Caki2 (cell line): ENCODE measurements at regions not wholly inside any gene's neighbourhood (a gene's known extent, or its start where the extent isn't known, plus 50 kb on each side); places are given as distances from the start of the nearest gene placed in this dataset.
A peak's percentile ranks its signal among the peaks of the same experiment; 100 is the strongest.
"Not testable (repeated sequence)": the region's sequence is repeated elsewhere in the genome, so short reads cannot be mapped to it uniquely, and the experiment has no call there.

Experiments used
- DNase-seq: peaks from one replicate; pipeline ENCODE4 v3.0.0-alpha.2; 2015; ENCODE audit warnings: low read depth
- in situ Hi-C: cut with HindIII; loops from 2 replicates; pipeline ENCODE4 v1.10.0; 2016; ENCODE audit warnings: low sequenced_read_pairs, low pct_unique_long_range_greater_than_20kb, mixed read lengths

GRCh38 chr4:12612876-12613275 lies 871.3 kb downstream of the RAB28 start:
- in situ Hi-C loops: no loop called here
- DNase-seq: no peak

- in situ Hi-C loops, DNase-seq: not testable (repeated sequence)
Measured at GRCh38 chr4:12609212-12609875, 874.8 kb downstream of the RAB28 start.

GRCh38 chr4:12595986-12596385 lies 888.2 kb downstream of the RAB28 start:
- DNase-seq: no peak
- in situ Hi-C loops: no loop called here

GRCh38 chr4:12595489-12595888 lies 888.7 kb downstream of the RAB28 start:
- in situ Hi-C loops: no loop called here
- no peak for DNase-seq

- in situ Hi-C loops: no loop called here
- no peak for DNase-seq
Measured at GRCh38 chr4:12588582-12588981, 895.6 kb downstream of the RAB28 start.

- in situ Hi-C loops: no loop called here
- no peak for DNase-seq
Measured at GRCh38 chr4:12586242-12587006, 897.7 kb downstream of the RAB28 start.

GRCh38 chr4:12584116-12584875 lies 899.8 kb downstream of the RAB28 start:
- in situ Hi-C loops: no loop called here
- DNase-seq: no peak

- in situ Hi-C loops: no loop called here
- no peak for DNase-seq
Measured at GRCh38 chr4:12583275-12583674, 900.9 kb downstream of the RAB28 start.

GRCh38 chr4:12580787-12581186 lies 903.4 kb downstream of the RAB28 start:
- in situ Hi-C loops: no loop called here
- no peak for DNase-seq

GRCh38 chr4:12579172-12579571 lies 905.0 kb downstream of the RAB28 start:
- DNase-seq: no peak
- in situ Hi-C loops: no loop called here

- in situ Hi-C loops: no loop called here
- no peak for DNase-seq
Measured at GRCh38 chr4:12576409-12576808, 907.7 kb downstream of the RAB28 start.

- DNase-seq: peak; percentile 1
- in situ Hi-C loops: no loop called here
Measured at GRCh38 chr4:12573716-12574115, 910.4 kb downstream of the RAB28 start.

GRCh38 chr4:12562476-12563140 lies 921.5 kb downstream of the RAB28 start:
- in situ Hi-C loops: no loop called here
- no peak for DNase-seq

GRCh38 chr4:12562021-12562420 lies 922.1 kb downstream of the RAB28 start:
- in situ Hi-C loops: no loop called here

GRCh38 chr4:12555011-12555410 lies 929.1 kb downstream of the RAB28 start:
- in situ Hi-C loops: no loop called here
- no peak for DNase-seq

More at GRCh38 chr4:12562021-12562420, 922.1 kb downstream of the RAB28 start:
- no peak for DNase-seq

- in situ Hi-C loops: no loop called here
- DNase-seq: no peak
Measured at GRCh38 chr4:12548678-12549077, 935.5 kb downstream of the RAB28 start.

GRCh38 chr4:12545812-12546211 lies 938.3 kb downstream of the RAB28 start:
- in situ Hi-C loops: no loop called here
- DNase-seq: no peak

GRCh38 chr4:12538162-12538561 lies 946.0 kb downstream of the RAB28 start:
- in situ Hi-C loops: no loop called here
- DNase-seq: no peak

GRCh38 chr4:12534684-12535083 lies 949.5 kb downstream of the RAB28 start:
- in situ Hi-C loops: no loop called here
- no peak for DNase-seq
